AG20443 (cell line): ENCODE measurements at regions not wholly inside any gene's neighbourhood (a gene's known extent, or its start where the extent isn't known, plus 50 kb on each side); places are given as distances from the start of the nearest gene placed in this dataset.

Source experiments
- DNase-seq: peaks from one replicate; pipeline ENCODE4 v3.0.0; 2012; ENCODE audit warnings: low spot score, mixed read lengths

GRCh38 chr12:92356425-92356824, 210.8 kb upstream of the BTG1 start:
- no peak for DNase-seq

DNA sequence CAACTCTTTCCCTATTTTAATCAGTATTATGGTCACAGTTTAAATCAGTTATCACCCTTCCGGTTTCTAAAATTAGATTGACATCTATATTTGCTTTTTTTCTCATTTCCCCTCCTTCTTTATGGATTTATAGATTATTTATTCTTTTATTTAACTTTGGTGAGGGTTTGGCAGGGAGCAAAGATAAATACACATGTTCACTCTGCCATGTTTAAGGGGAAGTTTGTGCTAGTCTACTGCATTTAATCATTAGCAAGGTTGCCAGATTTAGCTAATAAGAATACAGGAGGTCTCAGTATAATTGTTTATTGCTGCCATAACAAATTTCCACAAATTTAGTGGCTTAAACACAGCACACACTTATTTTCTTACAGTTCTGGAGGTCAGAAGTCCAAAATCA, 204.0 kb upstream of the BTG1 start:
- DNase-seq: no peak

- no peak for DNase-seq
These were observed 196.9 kb upstream of the BTG1 start for GRCh38 chr12:92342574-92342973.

GRCh38 chr12:92341065-92341668, 195.5 kb upstream of the BTG1 start:
- no peak for DNase-seq

- DNase-seq: no peak
These were observed 194.9 kb upstream of the BTG1 start for GRCh38 chr12:92340441-92341064.

DNA sequence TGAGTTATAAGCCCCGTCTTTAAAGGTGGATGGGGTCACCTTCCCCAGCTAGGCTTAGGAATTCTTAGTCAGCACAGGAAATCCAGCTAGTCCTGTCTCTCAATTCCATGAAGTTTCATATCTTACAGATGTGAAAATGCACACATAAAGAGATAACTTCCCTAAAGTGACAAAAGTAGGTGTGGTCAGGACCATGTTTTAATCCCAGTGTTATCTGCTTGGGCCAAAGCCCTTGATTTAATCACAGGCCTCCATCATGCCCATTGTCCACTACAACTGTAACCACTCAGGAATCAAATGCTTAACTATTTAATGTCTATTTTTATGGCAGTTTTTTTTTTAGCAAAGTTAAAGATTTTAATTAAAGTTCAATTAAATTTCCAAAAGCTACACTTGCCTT, 194.4 kb upstream of the BTG1 start:
- no peak for DNase-seq

DNA sequence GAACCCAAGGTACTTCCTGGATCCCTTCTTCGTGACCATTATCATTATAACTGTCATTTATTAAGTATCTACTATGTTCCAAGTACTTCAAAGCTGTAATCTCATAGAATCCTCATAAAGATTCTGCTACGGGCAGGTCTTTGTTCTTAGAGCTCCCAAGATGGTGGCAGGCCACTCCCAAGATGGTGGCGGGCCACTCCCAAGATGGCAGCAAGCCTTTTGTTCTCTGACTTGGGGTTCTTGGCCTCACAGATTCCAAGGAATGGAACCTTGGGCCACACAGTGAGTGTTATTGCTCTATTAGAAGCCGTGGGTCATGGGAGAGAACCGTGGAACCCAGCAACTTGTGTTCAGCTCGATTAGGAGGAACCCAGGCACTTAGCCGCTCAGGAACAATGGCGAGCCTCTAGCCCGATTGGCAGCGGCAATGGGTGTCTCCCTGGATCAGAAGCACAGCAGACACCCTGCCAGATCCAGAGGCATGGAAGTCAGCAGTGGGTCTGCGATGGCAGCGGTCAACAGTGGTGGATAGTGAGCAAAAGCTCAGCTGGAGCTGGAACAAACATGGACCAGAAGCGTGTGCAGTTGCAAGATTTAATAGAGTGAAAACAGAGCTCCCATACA, 193.7 kb upstream of the BTG1 start:
- DNase-seq: no peak

DNA sequence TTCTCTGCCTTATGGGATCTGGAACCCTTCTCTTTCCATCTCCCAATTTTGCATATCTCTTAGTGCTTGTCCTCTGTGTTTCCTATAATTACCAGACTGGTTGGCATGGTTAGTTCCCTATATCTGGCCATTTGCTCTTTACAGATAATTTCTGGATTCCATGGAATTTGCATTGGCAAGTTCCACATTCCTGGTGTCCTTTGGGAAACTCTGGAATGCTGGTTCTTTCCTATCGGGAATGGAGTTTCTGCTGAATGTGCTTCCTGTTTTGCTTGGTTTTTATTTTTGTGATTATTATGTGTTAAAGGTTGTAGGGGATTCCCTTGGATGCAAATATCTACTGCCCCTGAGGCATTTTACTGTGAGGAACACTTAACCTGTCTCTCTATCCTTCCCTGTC, 193.0 kb upstream of the BTG1 start:
- peak; percentile 21 for DNase-seq

DNA sequence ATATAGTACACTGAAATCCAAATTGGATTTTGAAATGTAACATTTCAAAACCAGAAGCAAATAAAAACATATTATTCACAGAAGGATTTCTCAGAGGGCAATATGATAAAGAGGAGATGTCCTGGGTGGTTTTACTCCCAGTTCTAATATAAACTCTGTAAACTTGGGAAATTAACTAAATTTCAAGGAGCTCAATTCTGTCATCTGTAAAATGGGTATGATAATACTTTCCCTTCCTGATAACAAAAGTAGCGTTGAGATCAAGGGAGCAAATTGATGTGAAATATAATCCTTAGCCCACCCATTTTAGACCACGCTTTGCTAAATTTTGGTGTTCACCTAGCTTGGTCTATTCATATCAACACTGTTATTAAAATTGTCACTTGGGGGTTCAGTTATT, 192.5 kb upstream of the BTG1 start:
- DNase-seq: no peak

- DNase-seq: no peak
These were observed 191.5 kb upstream of the BTG1 start for GRCh38 chr12:92337128-92337527.

DNA sequence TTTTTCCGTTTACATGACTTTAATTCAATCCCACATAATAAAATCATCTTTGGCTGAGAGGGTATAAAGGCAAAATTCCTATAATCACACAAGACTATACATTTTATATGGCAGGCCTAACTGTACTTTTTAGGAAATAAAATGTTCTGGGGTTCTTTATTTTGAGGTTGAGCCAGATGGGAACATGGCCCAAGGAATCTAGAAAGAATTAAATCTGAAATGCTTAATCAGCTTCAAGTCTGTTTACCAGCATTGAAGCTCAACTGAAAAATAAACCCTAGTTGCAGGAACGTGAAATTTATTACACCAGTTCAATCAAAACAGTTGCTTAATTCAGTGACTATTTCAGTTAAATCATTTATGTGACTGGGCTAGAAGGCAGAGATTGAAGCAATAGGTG, 191.0 kb upstream of the BTG1 start:
- no peak for DNase-seq

- DNase-seq: no peak
These were observed 190.2 kb upstream of the BTG1 start for GRCh38 chr12:92335831-92336230.

DNA sequence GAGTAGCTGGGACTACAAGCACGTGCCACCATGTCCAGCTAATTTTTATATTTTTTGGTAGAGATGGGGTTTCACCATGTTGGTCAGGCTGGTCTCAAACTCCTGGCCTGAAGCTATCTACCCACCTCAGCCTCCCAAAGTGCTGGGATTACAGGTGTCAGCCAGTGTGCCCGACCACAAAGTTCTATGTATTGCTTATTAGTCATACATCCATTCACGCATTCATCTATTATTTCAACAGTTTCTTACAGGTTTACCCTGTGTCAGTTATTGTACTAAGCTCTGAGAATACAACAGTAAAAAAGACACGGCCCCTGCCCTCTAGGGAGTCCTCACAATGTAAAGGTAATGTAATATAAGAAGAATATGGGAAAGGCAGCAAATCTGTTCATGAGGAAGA, 188.9 kb upstream of the BTG1 start:
- no peak for DNase-seq

DNA sequence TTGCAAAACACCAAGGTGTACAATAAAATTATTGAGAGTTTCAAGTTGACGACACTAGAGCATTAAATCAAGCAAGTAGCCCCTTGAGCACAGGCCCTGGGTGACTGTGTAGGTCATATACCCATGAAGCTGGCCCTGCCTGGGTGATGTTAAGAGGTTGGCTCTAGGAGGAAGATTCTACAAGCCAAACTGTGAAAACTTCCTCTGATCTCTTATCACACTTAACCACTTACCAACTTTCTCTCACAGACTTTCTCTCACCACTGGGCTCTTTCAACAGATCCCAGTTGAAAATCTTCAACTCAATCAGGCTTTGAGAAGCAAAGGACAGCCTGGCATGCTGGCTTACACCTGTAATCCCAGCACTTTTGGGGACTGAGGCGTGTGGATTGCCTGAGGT, 186.9 kb upstream of the BTG1 start:
- DNase-seq: no peak

DNA sequence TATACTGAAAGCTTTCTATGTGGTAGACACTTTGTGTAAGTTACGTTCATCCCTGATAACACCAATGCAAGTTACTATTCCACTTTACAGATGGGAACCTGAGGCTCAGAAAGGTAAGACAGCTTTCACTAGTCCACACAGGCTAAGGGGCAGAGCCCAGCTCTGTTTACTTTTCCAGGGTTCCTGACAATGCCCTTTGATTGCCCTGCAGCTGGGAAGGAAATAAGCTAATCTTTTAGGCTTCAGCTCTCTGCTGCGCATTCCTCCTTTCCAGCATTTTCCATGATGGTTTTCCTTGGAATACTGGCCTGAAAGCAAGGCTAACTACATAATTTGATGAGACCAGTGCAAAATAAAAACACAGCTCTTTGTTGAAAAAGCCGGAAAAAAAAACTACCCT, 185.7 kb upstream of the BTG1 start:
- no peak for DNase-seq

DNA sequence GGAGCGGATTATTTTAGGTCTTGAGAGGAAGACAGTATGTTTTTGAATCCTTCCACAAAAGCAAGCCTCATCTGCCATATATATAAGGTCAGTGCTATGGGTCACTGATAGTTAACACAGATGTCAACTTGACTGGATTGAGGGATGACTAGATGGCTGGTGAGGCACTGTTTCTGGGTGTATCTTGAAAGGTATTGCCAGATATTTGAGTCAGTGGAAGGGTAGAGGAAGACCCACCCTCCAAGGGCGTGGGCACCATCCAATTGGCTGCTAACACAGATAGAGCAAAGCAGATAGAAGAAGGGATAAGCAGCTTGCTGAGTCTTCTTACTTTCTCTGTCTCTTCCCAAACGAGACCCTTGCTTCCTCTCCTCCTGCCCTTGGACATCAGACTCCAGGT, 185.0 kb upstream of the BTG1 start:
- DNase-seq: no peak

GRCh38 chr12:92326877-92327276, 181.2 kb upstream of the BTG1 start:
- DNase-seq: no peak

DNA sequence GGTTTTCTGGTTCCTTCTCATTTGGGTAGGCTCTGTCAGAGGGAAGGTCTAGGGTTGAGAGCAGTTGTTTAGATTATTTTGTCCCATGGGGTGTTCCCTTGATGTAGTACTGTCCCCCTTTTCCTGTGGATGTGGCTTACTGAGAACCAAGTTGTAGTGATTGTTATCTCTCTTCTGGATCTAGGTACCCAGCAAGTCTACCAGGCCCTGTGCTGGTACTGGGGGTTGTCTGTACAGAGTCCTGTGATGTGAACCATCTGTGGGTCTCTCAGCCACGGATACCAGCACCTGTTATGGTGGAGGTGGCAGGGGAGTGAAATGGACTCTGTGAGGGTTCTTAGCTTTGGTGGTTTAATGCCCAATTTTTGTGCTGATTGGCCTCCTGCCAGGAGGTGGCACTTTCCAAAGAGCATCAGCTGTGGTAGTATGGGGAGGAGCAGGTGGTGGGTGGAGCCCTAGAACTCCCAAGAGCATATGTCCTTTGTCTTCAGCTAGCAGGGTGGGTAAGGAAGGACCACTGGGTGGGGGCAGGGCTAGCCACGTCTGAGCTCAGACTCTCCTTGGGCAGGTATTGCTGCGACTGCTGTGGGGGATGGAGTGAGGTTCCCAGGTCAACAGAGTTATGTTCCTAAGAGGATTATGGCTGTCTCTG, 179.3 kb upstream of the BTG1 start:
- DNase-seq: no peak

- no peak for DNase-seq
These were observed 166.9 kb upstream of the BTG1 start for GRCh38 chr12:92312463-92312964.

DNA sequence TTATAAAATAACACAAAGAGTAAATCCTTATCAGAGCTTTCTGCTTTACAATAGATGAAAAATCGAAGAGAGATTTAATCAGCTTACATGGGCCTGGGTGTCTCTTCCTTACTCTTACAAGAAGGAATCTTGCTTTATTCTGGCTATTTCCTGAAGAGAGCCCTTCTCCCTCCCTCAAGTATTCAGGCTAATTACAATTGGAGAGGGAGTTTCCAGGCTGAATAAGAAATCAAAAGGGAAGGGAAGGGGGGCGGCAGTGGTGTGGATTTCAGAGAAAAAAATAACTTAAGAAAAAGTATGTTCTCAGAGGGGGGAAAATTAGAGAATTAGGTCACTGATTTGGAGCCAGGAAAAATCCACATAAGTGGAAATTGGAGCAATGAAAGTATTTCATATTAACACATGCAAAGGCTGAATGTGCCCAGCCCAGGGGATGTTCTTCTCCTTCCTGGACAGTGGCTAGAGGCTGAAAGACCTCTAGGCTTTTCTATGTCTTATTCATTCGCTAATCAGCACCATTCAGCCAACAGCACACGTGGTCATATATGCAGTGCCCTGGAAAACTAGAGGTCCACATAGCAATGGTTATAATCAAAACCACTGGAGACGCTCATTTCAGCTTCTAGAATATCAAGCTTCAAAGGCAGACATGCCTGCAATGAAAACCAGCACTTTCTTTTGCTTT, 158.9 kb upstream of the BTG1 start:
- DNase-seq: no peak

GRCh38 chr12:92302041-92302829, 156.6 kb upstream of the BTG1 start:
- no peak for DNase-seq

DNA sequence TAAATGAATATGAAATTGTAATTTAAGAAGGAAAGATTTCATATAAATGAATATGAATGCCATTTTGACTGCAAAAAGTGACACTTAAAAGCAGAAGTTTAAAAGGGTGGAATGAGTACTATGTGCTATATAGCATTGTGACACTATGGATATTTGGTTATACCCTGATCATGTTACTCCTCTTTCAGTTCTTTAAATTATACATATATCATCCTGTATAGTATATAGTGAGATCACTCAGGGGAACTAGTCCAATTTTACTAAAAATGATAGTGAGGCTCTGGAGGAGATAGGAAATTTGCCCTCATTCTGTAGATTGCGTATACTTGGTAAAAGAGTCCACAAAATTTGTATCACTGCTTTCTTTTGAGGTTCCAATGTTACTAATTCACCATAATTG, 155.7 kb upstream of the BTG1 start:
- no peak for DNase-seq
